ENCODE measurements at regions not wholly inside any gene's neighbourhood (a gene's known extent, or its start where the extent isn't known, plus 50 kb on each side); places are given as distances from the start of the nearest gene placed in this dataset.

DNA sequence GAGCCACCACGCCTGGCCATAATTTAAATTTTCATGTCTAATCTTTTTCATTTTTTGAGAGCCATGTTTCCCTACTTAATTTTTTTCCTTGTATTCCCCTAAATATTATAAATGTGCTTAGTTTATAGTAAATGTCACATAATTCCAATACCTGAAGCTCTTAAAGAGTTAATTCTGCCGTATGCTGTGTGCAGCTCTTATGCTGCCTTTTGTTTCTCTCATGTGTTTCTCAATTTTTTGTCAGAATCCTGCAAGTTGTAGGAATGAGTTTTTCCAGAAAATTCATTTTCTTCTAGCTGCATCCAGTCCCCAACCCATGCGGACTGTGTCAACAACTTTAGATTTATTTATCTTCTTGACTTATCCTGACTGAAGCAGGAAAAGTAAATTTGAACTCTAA, 90.9 kb upstream of the ROBO2 start:
- no peak for ATAC-seq
- TF ChIP-seq ZFP3 (CRISPR knock-in tag; IDR thresholded peaks at IDR 0.05) (no peak), TCF4 (CRISPR knock-in tag; IDR thresholded peaks at IDR 0.05; ENCODE audit: borderline replicate concordance) (no peak), ARNTL (CRISPR knock-in tag; IDR thresholded peaks at IDR 0.05; ENCODE audit: borderline replicate concordance, low read depth) (no peak), ZNF70 (CRISPR knock-in tag; IDR thresholded peaks at IDR 0.05) (no peak), ZNF565 (CRISPR knock-in tag; conservative IDR thresholded peaks at IDR 0.05; ENCODE audit: low read depth) (no peak), GLIS3 (CRISPR knock-in tag; IDR thresholded peaks at IDR 0.05) (no peak), ZFP30 (CRISPR knock-in tag; IDR thresholded peaks at IDR 0.05) (no peak)
- TF ChIP-seq, protein P1, sequence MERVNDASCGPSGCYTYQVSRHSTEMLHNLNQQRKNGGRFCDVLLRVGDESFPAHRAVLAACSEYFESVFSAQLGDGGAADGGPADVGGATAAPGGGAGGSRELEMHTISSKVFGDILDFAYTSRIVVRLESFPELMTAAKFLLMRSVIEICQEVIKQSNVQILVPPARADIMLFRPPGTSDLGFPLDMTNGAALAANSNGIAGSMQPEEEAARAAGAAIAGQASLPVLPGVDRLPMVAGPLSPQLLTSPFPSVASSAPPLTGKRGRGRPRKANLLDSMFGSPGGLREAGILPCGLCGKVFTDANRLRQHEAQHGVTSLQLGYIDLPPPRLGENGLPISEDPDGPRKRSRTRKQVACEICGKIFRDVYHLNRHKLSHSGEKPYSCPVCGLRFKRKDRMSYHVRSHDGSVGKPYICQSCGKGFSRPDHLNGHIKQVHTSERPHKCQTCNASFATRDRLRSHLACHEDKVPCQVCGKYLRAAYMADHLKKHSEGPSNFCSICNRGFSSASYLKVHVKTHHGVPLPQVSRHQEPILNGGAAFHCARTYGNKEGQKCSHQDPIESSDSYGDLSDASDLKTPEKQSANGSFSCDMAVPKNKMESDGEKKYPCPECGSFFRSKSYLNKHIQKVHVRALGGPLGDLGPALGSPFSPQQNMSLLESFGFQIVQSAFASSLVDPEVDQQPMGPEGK (CRISPR knock-in tag; IDR thresholded peaks at IDR 0.05; ENCODE audit: borderline replicate concordance): no peak
- TF ChIP-seq, protein P2, sequence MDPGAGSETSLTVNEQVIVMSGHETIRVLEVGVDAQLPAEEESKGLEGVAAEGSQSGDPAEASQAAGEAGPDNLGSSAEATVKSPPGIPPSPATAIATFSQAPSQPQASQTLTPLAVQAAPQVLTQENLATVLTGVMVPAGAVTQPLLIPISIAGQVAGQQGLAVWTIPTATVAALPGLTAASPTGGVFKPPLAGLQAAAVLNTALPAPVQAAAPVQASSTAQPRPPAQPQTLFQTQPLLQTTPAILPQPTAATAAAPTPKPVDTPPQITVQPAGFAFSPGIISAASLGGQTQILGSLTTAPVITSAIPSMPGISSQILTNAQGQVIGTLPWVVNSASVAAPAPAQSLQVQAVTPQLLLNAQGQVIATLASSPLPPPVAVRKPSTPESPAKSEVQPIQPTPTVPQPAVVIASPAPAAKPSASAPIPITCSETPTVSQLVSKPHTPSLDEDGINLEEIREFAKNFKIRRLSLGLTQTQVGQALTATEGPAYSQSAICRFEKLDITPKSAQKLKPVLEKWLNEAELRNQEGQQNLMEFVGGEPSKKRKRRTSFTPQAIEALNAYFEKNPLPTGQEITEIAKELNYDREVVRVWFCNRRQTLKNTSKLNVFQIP (CRISPR knock-in tag; IDR thresholded peaks at IDR 0.05; ENCODE audit: borderline replicate concordance, low read depth): no peak

GRCh38 chr3:76949462-76949861, 90.4 kb upstream of the ROBO2 start:
- TF ChIP-seq, protein P3, sequence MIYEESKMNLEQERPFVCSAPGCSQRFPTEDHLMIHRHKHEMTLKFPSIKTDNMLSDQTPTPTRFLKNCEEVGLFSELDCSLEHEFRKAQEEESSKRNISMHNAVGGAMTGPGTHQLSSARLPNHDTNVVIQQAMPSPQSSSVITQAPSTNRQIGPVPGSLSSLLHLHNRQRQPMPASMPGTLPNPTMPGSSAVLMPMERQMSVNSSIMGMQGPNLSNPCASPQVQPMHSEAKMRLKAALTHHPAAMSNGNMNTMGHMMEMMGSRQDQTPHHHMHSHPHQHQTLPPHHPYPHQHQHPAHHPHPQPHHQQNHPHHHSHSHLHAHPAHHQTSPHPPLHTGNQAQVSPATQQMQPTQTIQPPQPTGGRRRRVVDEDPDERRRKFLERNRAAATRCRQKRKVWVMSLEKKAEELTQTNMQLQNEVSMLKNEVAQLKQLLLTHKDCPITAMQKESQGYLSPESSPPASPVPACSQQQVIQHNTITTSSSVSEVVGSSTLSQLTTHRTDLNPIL (CRISPR knock-in tag; IDR thresholded peaks at IDR 0.05; ENCODE audit: low read depth): no peak
- TF ChIP-seq, protein P1 (CRISPR knock-in tag; IDR thresholded peaks at IDR 0.05; ENCODE audit: borderline replicate concordance): no peak
- TF ChIP-seq ZC3H10 (CRISPR knock-in tag; IDR thresholded peaks at IDR 0.05) (no peak), ZFP30 (CRISPR knock-in tag; IDR thresholded peaks at IDR 0.05) (no peak), RARB (CRISPR knock-in tag; IDR thresholded peaks at IDR 0.05) (no peak)
- ATAC-seq: no peak

- no peak for ATAC-seq
- TF ChIP-seq OSR1 (CRISPR knock-in tag; IDR thresholded peaks at IDR 0.05) (no peak), SNAI2 (CRISPR knock-in tag; IDR thresholded peaks at IDR 0.05) (no peak), TOX (CRISPR knock-in tag; IDR thresholded peaks at IDR 0.05; ENCODE audit: borderline replicate concordance) (no peak), BACH2 (CRISPR knock-in tag; IDR thresholded peaks at IDR 0.05; ENCODE audit: borderline replicate concordance) (no peak), ZNF565 (CRISPR knock-in tag; conservative IDR thresholded peaks at IDR 0.05; ENCODE audit: low read depth) (no peak), ZFP30 (CRISPR knock-in tag; IDR thresholded peaks at IDR 0.05) (no peak), TCF4 (CRISPR knock-in tag; IDR thresholded peaks at IDR 0.05; ENCODE audit: borderline replicate concordance) (no peak), PPARA (CRISPR knock-in tag; IDR thresholded peaks at IDR 0.05; ENCODE audit: borderline replicate concordance) (no peak)
- TF ChIP-seq, protein P4, sequence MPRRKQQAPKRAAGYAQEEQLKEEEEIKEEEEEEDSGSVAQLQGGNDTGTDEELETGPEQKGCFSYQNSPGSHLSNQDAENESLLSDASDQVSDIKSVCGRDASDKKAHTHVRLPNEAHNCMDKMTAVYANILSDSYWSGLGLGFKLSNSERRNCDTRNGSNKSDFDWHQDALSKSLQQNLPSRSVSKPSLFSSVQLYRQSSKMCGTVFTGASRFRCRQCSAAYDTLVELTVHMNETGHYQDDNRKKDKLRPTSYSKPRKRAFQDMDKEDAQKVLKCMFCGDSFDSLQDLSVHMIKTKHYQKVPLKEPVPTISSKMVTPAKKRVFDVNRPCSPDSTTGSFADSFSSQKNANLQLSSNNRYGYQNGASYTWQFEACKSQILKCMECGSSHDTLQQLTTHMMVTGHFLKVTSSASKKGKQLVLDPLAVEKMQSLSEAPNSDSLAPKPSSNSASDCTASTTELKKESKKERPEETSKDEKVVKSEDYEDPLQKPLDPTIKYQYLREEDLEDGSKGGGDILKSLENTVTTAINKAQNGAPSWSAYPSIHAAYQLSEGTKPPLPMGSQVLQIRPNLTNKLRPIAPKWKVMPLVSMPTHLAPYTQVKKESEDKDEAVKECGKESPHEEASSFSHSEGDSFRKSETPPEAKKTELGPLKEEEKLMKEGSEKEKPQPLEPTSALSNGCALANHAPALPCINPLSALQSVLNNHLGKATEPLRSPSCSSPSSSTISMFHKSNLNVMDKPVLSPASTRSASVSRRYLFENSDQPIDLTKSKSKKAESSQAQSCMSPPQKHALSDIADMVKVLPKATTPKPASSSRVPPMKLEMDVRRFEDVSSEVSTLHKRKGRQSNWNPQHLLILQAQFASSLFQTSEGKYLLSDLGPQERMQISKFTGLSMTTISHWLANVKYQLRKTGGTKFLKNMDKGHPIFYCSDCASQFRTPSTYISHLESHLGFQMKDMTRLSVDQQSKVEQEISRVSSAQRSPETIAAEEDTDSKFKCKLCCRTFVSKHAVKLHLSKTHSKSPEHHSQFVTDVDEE (CRISPR knock-in tag; IDR thresholded peaks at IDR 0.05): no peak
Measured at GRCh38 chr3:76950590-76950989, 89.3 kb upstream of the ROBO2 start.

DNA sequence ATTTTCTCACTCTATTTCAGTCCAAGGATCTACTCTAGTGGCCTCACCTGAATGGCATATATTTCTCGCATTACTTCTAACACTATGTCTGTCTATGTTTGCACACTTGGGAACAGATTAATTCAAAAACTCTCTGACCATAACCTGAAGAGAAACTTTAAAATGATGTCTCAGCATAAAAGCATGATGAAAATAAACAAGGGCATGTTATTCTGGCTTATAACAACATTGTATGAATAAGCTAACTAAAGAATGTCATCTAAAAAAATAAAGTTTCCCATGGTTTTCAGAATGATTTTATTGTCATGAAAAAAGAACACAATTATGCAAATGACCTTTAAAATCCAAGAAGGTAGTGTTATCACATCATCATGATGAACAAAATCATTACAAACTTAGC, 85.5 kb upstream of the ROBO2 start:
- ATAC-seq: no peak
- TF ChIP-seq ISL1 (CRISPR knock-in tag; IDR thresholded peaks at IDR 0.05) (no peak), SNAI2 (CRISPR knock-in tag; IDR thresholded peaks at IDR 0.05) (no peak), ZFP30 (CRISPR knock-in tag; IDR thresholded peaks at IDR 0.05) (no peak), BACH2 (CRISPR knock-in tag; IDR thresholded peaks at IDR 0.05; ENCODE audit: borderline replicate concordance) (no peak), ESRRG (CRISPR knock-in tag; IDR thresholded peaks at IDR 0.05) (no peak), ZNF565 (CRISPR knock-in tag; conservative IDR thresholded peaks at IDR 0.05; ENCODE audit: low read depth) (no peak), CSDC2 (CRISPR knock-in tag; IDR thresholded peaks at IDR 0.05) (no peak), PPARA (CRISPR knock-in tag; IDR thresholded peaks at IDR 0.05; ENCODE audit: borderline replicate concordance) (no peak), GLIS3 (CRISPR knock-in tag; IDR thresholded peaks at IDR 0.05) (no peak), TOX (CRISPR knock-in tag; IDR thresholded peaks at IDR 0.05; ENCODE audit: borderline replicate concordance) (no peak), RARB (CRISPR knock-in tag; IDR thresholded peaks at IDR 0.05) (no peak)

All from SK-N-SH treated with all-trans-retinoic acid at 6 μM for 48 hours (cell line).